Esophagus muscularis mucosa (tissue), 4 donors: ENCODE measurements at regions not wholly inside any gene's neighbourhood (a gene's known extent, or its start where the extent isn't known, plus 50 kb on each side); places are given as distances from the start of the nearest gene placed in this dataset.

Source experiments
- DNase-seq: peaks from one replicate; pipeline ENCODE4 v3.0.0-alpha.2; 2017; ENCODE audit errors: extremely low spot score
- H3K27ac ChIP-seq, 4 donors: fragments of 200-600 bp; sonication (generic); replicated peaks in 1 of 4; 1 replicate in 3 of 4; 2 replicates in 1 of 4; pipeline ENCODE4 v1.5.1; 2016 to 2019; ENCODE audit warnings: mild to moderate bottlenecking in 1 of 4
- H3K27me3 ChIP-seq, 4 donors: fragments of 200-600 bp; sonication (generic); one replicate each; pipeline versions ENCODE4 v1.5.1 to v1.6.0; 2016 to 2019
- H3K36me3 ChIP-seq, 4 donors: fragments of 200-600 bp; sonication (generic); one replicate each; pipeline ENCODE4 v1.5.1; 2016 to 2019
- H3K4me1 ChIP-seq, 4 donors: fragments of 200-600 bp; sonication (generic); one replicate each; pipeline ENCODE4 v1.5.1; 2016 to 2019
- H3K4me3 ChIP-seq, 4 donors: fragments of 200-600 bp; sonication (generic); 1 replicate in 2 of 4; 2 replicates in 2 of 4; pipeline ENCODE4 v1.5.1; 2016 to 2019; ENCODE audit warnings: mild to moderate bottlenecking in 4 of 4, moderate library complexity in 1 of 4
- H3K9me3 ChIP-seq, 4 donors: fragments of 200-600 bp; sonication (generic); 1 replicate in 3 of 4; 2 replicates in 1 of 4; pipeline ENCODE4 v1.5.1; 2016 to 2019
- CTCF ChIP-seq, 3 experiments: fragments of 200-600 bp in 2 of 3; fragments of 450-650 bp in 1 of 3; sonication (generic) in 2 of 3; IDR thresholded peaks; one replicate each; pipeline ENCODE4 v1.5.1; 2017 to 2019; ENCODE audit warnings: antibody characterized with exemption in 3 of 3, mild to moderate bottlenecking in 2 of 3, moderate library complexity in 1 of 3
- EP300 ChIP-seq: sonication (generic); formaldehyde crosslinking; IDR thresholded peaks from one replicate; pipeline ENCODE4 v1.6.1; 2017; ENCODE audit warnings: antibody characterized with exemption
- POLR2A ChIP-seq: fragments of 450-650 bp; IDR thresholded peaks from one replicate; pipeline ENCODE4 v1.6.1; 2017; ENCODE audit warnings: antibody characterized with exemption, moderate library complexity, mild to moderate bottlenecking, low read depth
- POLR2AphosphoS5 ChIP-seq, 2 donors: sonication (generic); formaldehyde crosslinking; IDR thresholded peaks; one replicate each; pipeline ENCODE4 v1.6.1; 2017; ENCODE audit warnings: antibody characterized with exemption in 2 of 2
- WGBS: methylation state at CpG from one replicate; pipeline ENCODE4 v1.1.5; 2018; 5-methylcytosine and 5-hydroxymethylcytosine counted together
- intact Hi-C: fragments of 100-400 bp; cut with DNase I; formaldehyde crosslinking; loops from one replicate; pipeline ENCODE4 v1.15.1; 2023

- WGBS: 94% methylated on average over 11 of the region's 23 CpGs
- Histone ChIP-seq H3K9me3 (no peaks in the 10 kb centered on the region), H3K27me3 (peaks cover 0 to 39% (median 0%) of the 10 kb centered on the region in 4 donors), H3K4me3 (no peak overlapping the region), H3K36me3 (no peaks in the 10 kb centered on the region), H3K4me1 (no peaks in the 10 kb centered on the region), H3K27ac (no peak overlapping the region)
- TF ChIP-seq CTCF (IDR thresholded peaks at IDR 0.05) (no peak), EP300 (no peak), POLR2A (no peak), POLR2AphosphoS5 (IDR thresholded peaks at IDR 0.05) (no peak)
- DNase-seq: no peak
- intact Hi-C loops: no loop called here
Measured at GRCh38 chr22:48643066-48643731, 1184.5 kb downstream of the BRD1 start.

GRCh38 chr22:48642550-48642949 lies 1185.1 kb downstream of the BRD1 start:
- H3K27me3 ChIP-seq: peaks cover 0 to 44% (median 0%) of the 10 kb centered on the region in 4 donors
- H3K36me3 ChIP-seq: no peaks in the 10 kb centered on the region
- no peak for DNase-seq
- intact Hi-C loops: no loop called here
- H3K27ac ChIP-seq: no peak overlapping the region
- TF ChIP-seq POLR2AphosphoS5 (IDR thresholded peaks at IDR 0.05): no peak
- no peak for TF ChIP-seq EP300
- TF ChIP-seq POLR2A: no peak
- TF ChIP-seq CTCF (IDR thresholded peaks at IDR 0.05): no peak
- no peak overlapping the region for H3K4me3 ChIP-seq
- H3K4me1 ChIP-seq: no peaks in the 10 kb centered on the region
- H3K9me3 ChIP-seq: no peaks in the 10 kb centered on the region
- 91% methylated on average over 6 of the region's 6 CpGs for WGBS

- no peak overlapping the region for H3K4me3 ChIP-seq
- no peaks in the 10 kb centered on the region for H3K9me3 ChIP-seq
- no peaks in the 10 kb centered on the region for H3K4me1 ChIP-seq
- no peak overlapping the region for H3K27ac ChIP-seq
- no peak for TF ChIP-seq CTCF (IDR thresholded peaks at IDR 0.05)
- TF ChIP-seq EP300: no peak
- TF ChIP-seq POLR2A: no peak
- no peak for TF ChIP-seq POLR2AphosphoS5 (IDR thresholded peaks at IDR 0.05)
- intact Hi-C loops: no loop called here
- no peaks in the 10 kb centered on the region for H3K36me3 ChIP-seq
- DNase-seq: no peak
- peaks cover 0 to 45% (median 0%) of the 10 kb centered on the region in 4 donors for H3K27me3 ChIP-seq
- 84% methylated on average over 10 of the region's 14 CpGs for WGBS
Measured at GRCh38 chr22:48641906-48642475, 1185.7 kb downstream of the BRD1 start.

GRCh38 chr22:48640890-48641841 lies 1186.5 kb downstream of the BRD1 start:
- whole genome bisulfite sequencing: 75% methylated on average over 31 of the region's 33 CpGs
- H3K4me1 ChIP-seq: no peaks in the 10 kb centered on the region

More at GRCh38 chr22:48640890-48641841, 1186.5 kb downstream of the BRD1 start:
- intact Hi-C loops: no loop called here
- Histone ChIP-seq H3K4me3 (no peak overlapping the region), H3K27me3 (peaks cover 0 to 47% (median 0%) of the 10 kb centered on the region in 4 donors), H3K9me3 (no peaks in the 10 kb centered on the region), H3K27ac (no peak overlapping the region), H3K36me3 (no peaks in the 10 kb centered on the region)
- DNase-seq: no peak
- TF ChIP-seq POLR2AphosphoS5 (IDR thresholded peaks at IDR 0.05) (no peak), EP300 (no peak), POLR2A (no peak), CTCF (IDR thresholded peaks at IDR 0.05) (no peak)
